DMS153 (cell line): ENCODE measurements at regions not wholly inside any gene's neighbourhood (a gene's known extent, or its start where the extent isn't known, plus 50 kb on each side); places are given as distances from the start of the nearest gene placed in this dataset.
"Not testable (repeated sequence)": the region's sequence is repeated elsewhere in the genome, so short reads cannot be mapped to it uniquely, and the experiment has no call there.

ENCODE experiments used
- DNase-seq: peaks from one replicate; lab custom pipeline; 2025; lab: John Stamatoyannopoulos, UW

GRCh38 chr11:80955588-80955987, 1514.8 kb upstream of the TENM4 start:
- DNase-seq = no peak

- DNase-seq = no peak
Measured at GRCh38 chr11:80948781-80949180, 1508.0 kb upstream of the TENM4 start.

GRCh38 chr11:80944758-80945157, 1503.9 kb upstream of the TENM4 start:
- DNase-seq = no peak

GRCh38 chr11:80943226-80943625, 1502.4 kb upstream of the TENM4 start:
- no peak for DNase-seq

- DNase-seq = no peak
Measured at GRCh38 chr11:80937842-80938241, 1497.0 kb upstream of the TENM4 start.

GRCh38 chr11:80930038-80930437, 1489.2 kb upstream of the TENM4 start:
- no peak for DNase-seq

GRCh38 chr11:80929031-80929805, 1488.4 kb upstream of the TENM4 start:
- DNase-seq = no peak

- no peak for DNase-seq
Measured at GRCh38 chr11:80925321-80925720, 1484.5 kb upstream of the TENM4 start.

- not testable (repeated sequence) for DNase-seq
Measured at GRCh38 chr11:80921310-80921709, 1480.5 kb upstream of the TENM4 start.

GRCh38 chr11:80916173-80916798, 1475.5 kb upstream of the TENM4 start:
- no peak for DNase-seq

- no peak for DNase-seq
Measured at GRCh38 chr11:80914311-80914710, 1473.5 kb upstream of the TENM4 start.

GRCh38 chr11:80911666-80912065, 1470.8 kb upstream of the TENM4 start:
- DNase-seq = no peak

- DNase-seq = no peak
Measured at GRCh38 chr11:80900265-80900664, 1459.4 kb upstream of the TENM4 start.

GRCh38 chr11:80899381-80899780, 1458.6 kb upstream of the TENM4 start:
- no peak for DNase-seq

- no peak for DNase-seq
Measured at GRCh38 chr11:80898910-80899309, 1458.1 kb upstream of the TENM4 start.

- DNase-seq = no peak
Measured at GRCh38 chr11:80886684-80887083, 1445.9 kb upstream of the TENM4 start.

- no peak for DNase-seq
Measured at GRCh38 chr11:80873310-80873999, 1432.6 kb upstream of the TENM4 start.

- no peak for DNase-seq
Measured at GRCh38 chr11:80872116-80872728, 1431.4 kb upstream of the TENM4 start.

GRCh38 chr11:80868831-80869230, 1428.0 kb upstream of the TENM4 start:
- no peak for DNase-seq

GRCh38 chr11:80862011-80862410, 1421.2 kb upstream of the TENM4 start:
- no peak for DNase-seq

- no peak for DNase-seq
Measured at GRCh38 chr11:80861193-80861592, 1420.4 kb upstream of the TENM4 start.

- no peak for DNase-seq
Measured at GRCh38 chr11:80860632-80861031, 1419.8 kb upstream of the TENM4 start.

- DNase-seq = no peak
Measured at GRCh38 chr11:80856066-80856465, 1415.2 kb upstream of the TENM4 start.
